Endothelial cell of umbilical vein (primary cell): ENCODE measurements at regions not wholly inside any gene's neighbourhood (a gene's known extent, or its start where the extent isn't known, plus 50 kb on each side); places are given as distances from the start of the nearest gene placed in this dataset.

Experiments
- BruUV-seq: library from RNA; stranded (reverse); fragments of 400-500 nt; replicated peaks from 2 replicates; lab custom pipeline; 2021; lab: Mats Ljungman, UMichigan
- CTCF ChIA-PET: fragments of 300-600, 350-600 bp; sonication (Branson Sonifier 250); formaldehyde crosslinking; loops from one replicate; lab custom pipeline; 2021; ENCODE audit warnings: antibody characterized with exemption, inconsistent platforms; lab: Charles Lee
- POLR2A ChIA-PET: fragments of 300-600, 350-600 bp; sonication (Branson Sonifier 250); formaldehyde crosslinking; loops from one replicate; lab custom pipeline; 2021; ENCODE audit warnings: antibody characterized with exemption, inconsistent platforms; lab: Charles Lee
- DNase-seq: peaks from one replicate; pipeline ENCODE4 v3.0.0-alpha.2; 2011; ENCODE audit warnings: low read depth, low spot score
- FAIRE-seq: peaks from 2 replicates; lab custom pipeline; 2011; peaks lifted over from hg19 to GRCh38; lab: Jason Lieb, UNC
- H2AFZ ChIP-seq: 2 replicates; pipeline ENCODE4 v1.6.0; 2012; ENCODE audit warnings: low read depth, low read length, control low read depth, inconsistent platforms
- H3K27ac ChIP-seq: 2 replicates; pipeline ENCODE4 v1.5.1; 2011; ENCODE audit warnings: low read depth, mild to moderate bottlenecking, control low read depth, low read length, moderate library complexity; ENCODE audit not compliant: insufficient read depth
- H3K27me3 ChIP-seq, 2 experiments: 2 replicates each; pipeline versions ENCODE4 v1.6.0 to v1.6.1; 2011; ENCODE audit warnings: low read length in 2 of 2, mixed read lengths in 1 of 2; ENCODE audit not compliant: control insufficient read depth in 2 of 2, insufficient read depth in 2 of 2
- H3K36me3 ChIP-seq, 2 experiments: 2 replicates in 1 of 2; 3 replicates in 1 of 2; pipeline ENCODE4 v1.5.1; 2011; ENCODE audit warnings: low read length in 2 of 2, mild to moderate bottlenecking in 1 of 2, moderate library complexity in 1 of 2; ENCODE audit not compliant: control insufficient read depth in 2 of 2, insufficient read depth in 2 of 2; ENCODE audit errors: extremely low read depth in 1 of 2
- H3K4me1 ChIP-seq: 3 replicates; pipeline ENCODE4 v1.5.1; 2011; ENCODE audit warnings: mild to moderate bottlenecking, low read length; ENCODE audit not compliant: control insufficient read depth, insufficient read depth; ENCODE audit errors: extremely low read depth
- H3K4me2 ChIP-seq: 2 replicates; pipeline ENCODE4 v1.6.1; 2011; ENCODE audit warnings: low read length, control low read depth, mixed read lengths; ENCODE audit not compliant: insufficient read depth
- H3K4me3 ChIP-seq, 3 experiments: fragments of 200-600 bp in 1 of 3; sonication (generic), shearing (Covaris generic) in 1 of 3; replicated peaks in 1 of 3; 2 replicates each; pipeline ENCODE4 v1.5.1; 2011 to 2016; ENCODE audit warnings: control low read depth in 3 of 3, low read length in 3 of 3, mild to moderate bottlenecking in 2 of 3, inconsistent platforms in 1 of 3, low read depth in 1 of 3, moderate library complexity in 1 of 3; ENCODE audit not compliant: insufficient read depth in 1 of 3
- H3K79me2 ChIP-seq: 2 replicates; pipeline ENCODE4 v1.6.0; 2012; ENCODE audit warnings: low read length, inconsistent platforms; ENCODE audit not compliant: control insufficient read depth, insufficient read depth
- H3K9ac ChIP-seq: replicated peaks from 2 replicates; pipeline ENCODE3; 2011; ENCODE audit warnings: low read length, control low read depth; ENCODE audit not compliant: insufficient read depth; ENCODE audit errors: extremely low read depth
- H3K9me1 ChIP-seq: replicated peaks from 3 replicates; pipeline ENCODE4 v1.6.0; 2011; ENCODE audit warnings: mild to moderate bottlenecking, low read length; ENCODE audit not compliant: control insufficient read depth, insufficient read depth; ENCODE audit errors: extremely low read depth
- H3K9me3 ChIP-seq: replicated peaks from 2 replicates; pipeline ENCODE4 v1.5.1; 2012; ENCODE audit warnings: low read length, inconsistent platforms; ENCODE audit not compliant: control insufficient read depth, insufficient read depth
- H4K20me1 ChIP-seq: replicated peaks from 2 replicates; pipeline ENCODE3; 2011; ENCODE audit warnings: mild to moderate bottlenecking, low read length; ENCODE audit not compliant: control insufficient read depth, insufficient read depth; ENCODE audit errors: extremely low read depth
- EZH2 ChIP-seq: IDR thresholded peaks from 2 replicates; pipeline ENCODE4 v1.6.1; 2012; ENCODE audit warnings: borderline replicate concordance, low read depth, mild to moderate bottlenecking, moderate library complexity, low read length, inconsistent platforms; ENCODE audit not compliant: severe bottlenecking
- FOS ChIP-seq: IDR thresholded peaks from 2 replicates; pipeline ENCODE4 v1.6.1; 2011; ENCODE audit warnings: mild to moderate bottlenecking, low read length, moderate library complexity, borderline replicate concordance; ENCODE audit not compliant: insufficient read depth
- GATA2 ChIP-seq: IDR thresholded peaks from 2 replicates; pipeline ENCODE4 v1.7.0; 2011; ENCODE audit warnings: low read depth, mild to moderate bottlenecking, moderate library complexity, mixed read lengths, low read length; ENCODE audit not compliant: insufficient read length, insufficient read depth
- JUN ChIP-seq: IDR thresholded peaks from 2 replicates; pipeline ENCODE4 v1.6.1; 2011; ENCODE audit warnings: borderline replicate concordance, low read depth; ENCODE audit not compliant: insufficient read length, insufficient read depth
- MYC ChIP-seq: IDR thresholded peaks from one replicate; pipeline ENCODE4 v1.6.1; 2011; ENCODE audit warnings: mild to moderate bottlenecking, low read depth, low read length
- POLR2A ChIP-seq: IDR thresholded peaks from 2 replicates; pipeline ENCODE4 v1.6.1; 2012; ENCODE audit warnings: low read depth, mild to moderate bottlenecking, control low read depth, low read length
- POLR2AphosphoS5 ChIP-seq: IDR thresholded peaks from 2 replicates; pipeline ENCODE4 v1.6.1; 2012; ENCODE audit warnings: low read depth, mild to moderate bottlenecking, control low read depth, low read length, moderate library complexity; ENCODE audit not compliant: insufficient read depth
- dilution Hi-C: fragments of 300-500 bp; cut with MboI; formaldehyde crosslinking; loops from one replicate; pipeline ENCODE4 v1.15.0; 2019; ENCODE audit warnings: low sequenced_read_pairs; ENCODE audit not compliant: extremely low pct_ligation_motif_present
- intact Hi-C: fragments of 100-400 bp; cut with micrococcal nuclease; formaldehyde crosslinking; loops from one replicate; pipeline ENCODE4 v1.10.0; 2022
- TF ChIP-seq, protein P1 (sequence below): IDR thresholded peaks from 2 replicates; pipeline ENCODE4 v1.6.1; 2011; ENCODE audit not compliant: insufficient read depth, insufficient read length
- TF ChIP-seq, protein P2 (sequence below), 2 donors: IDR thresholded peaks; 1 replicate in 1 of 2; 2 replicates in 1 of 2; pipeline ENCODE4 v1.5.1; 2011; ENCODE audit warnings: low read length in 2 of 2, mild to moderate bottlenecking in 2 of 2, moderate library complexity in 2 of 2, control low read depth in 1 of 2, inconsistent platforms in 1 of 2, low read depth in 1 of 2; ENCODE audit not compliant: insufficient read depth in 1 of 2; ENCODE audit errors: extremely low read depth in 1 of 2

DNA sequence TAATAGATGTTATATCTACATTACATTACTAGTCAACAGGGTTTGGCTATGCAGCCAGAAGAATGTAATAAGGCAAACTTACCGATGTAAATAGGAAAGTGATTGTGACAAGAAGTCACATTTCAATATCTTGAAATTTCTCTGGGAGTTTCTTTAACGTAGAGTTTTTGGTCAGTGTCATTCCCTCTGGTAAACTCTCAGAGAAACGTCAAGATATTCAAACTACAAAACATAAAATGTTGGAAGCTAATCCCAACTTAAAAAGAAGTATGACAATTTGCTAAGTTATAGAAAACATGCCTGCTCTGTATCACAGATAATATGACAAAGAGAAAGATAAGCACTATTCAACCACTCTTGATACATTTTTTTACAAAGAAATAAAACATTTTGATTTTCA is 111.2 kb upstream of the PRICKLE2 start:
- FAIRE-seq (no peak), DNase-seq (no peak)
- no peak overlapping the region for H3K9ac ChIP-seq
- CTCF ChIA-PET: no interaction called here
- H3K9me3 ChIP-seq: no peaks in the 10 kb centered on the region
- no peaks in the 10 kb centered on the region for H3K4me1 ChIP-seq
- no TSS peak for BruUV-seq
- no peak overlapping the region for H3K4me3 ChIP-seq
- H3K27me3 ChIP-seq: no peaks in the 10 kb centered on the region
- no peaks in the 10 kb centered on the region for H4K20me1 ChIP-seq
- dilution Hi-C loops (no loop called here), intact Hi-C loops (no loop called here)
- no peaks in the 10 kb centered on the region for H3K9me1 ChIP-seq
- no peaks in the 10 kb centered on the region for H3K79me2 ChIP-seq
- H3K36me3 ChIP-seq: no peaks in the 10 kb centered on the region
- H3K27ac ChIP-seq: no peak overlapping the region
- POLR2A ChIA-PET: no interaction called here
- TF ChIP-seq EZH2: no peak
- TF ChIP-seq, protein P1, sequence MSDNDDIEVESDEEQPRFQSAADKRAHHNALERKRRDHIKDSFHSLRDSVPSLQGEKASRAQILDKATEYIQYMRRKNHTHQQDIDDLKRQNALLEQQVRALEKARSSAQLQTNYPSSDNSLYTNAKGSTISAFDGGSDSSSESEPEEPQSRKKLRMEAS: no peak
- no peak for TF ChIP-seq POLR2A
- no peak for TF ChIP-seq GATA2
- TF ChIP-seq FOS: no peak
- TF ChIP-seq MYC: no peak
- TF ChIP-seq, protein P2, sequence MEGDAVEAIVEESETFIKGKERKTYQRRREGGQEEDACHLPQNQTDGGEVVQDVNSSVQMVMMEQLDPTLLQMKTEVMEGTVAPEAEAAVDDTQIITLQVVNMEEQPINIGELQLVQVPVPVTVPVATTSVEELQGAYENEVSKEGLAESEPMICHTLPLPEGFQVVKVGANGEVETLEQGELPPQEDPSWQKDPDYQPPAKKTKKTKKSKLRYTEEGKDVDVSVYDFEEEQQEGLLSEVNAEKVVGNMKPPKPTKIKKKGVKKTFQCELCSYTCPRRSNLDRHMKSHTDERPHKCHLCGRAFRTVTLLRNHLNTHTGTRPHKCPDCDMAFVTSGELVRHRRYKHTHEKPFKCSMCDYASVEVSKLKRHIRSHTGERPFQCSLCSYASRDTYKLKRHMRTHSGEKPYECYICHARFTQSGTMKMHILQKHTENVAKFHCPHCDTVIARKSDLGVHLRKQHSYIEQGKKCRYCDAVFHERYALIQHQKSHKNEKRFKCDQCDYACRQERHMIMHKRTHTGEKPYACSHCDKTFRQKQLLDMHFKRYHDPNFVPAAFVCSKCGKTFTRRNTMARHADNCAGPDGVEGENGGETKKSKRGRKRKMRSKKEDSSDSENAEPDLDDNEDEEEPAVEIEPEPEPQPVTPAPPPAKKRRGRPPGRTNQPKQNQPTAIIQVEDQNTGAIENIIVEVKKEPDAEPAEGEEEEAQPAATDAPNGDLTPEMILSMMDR (IDR thresholded peaks at IDR 0.05; ENCODE audit: extremely low read depth in 1 of 2, insufficient read depth in 1 of 2, low read depth in 1 of 2, low read length in 2 of 2): no peak
- TF ChIP-seq POLR2AphosphoS5: no peak
- TF ChIP-seq JUN: no peak
- no peak overlapping the region for H3K4me2 ChIP-seq
- H2AFZ ChIP-seq: no peak overlapping the region
